AG09309 (cell line): ENCODE measurements at regions not wholly inside any gene's neighbourhood (a gene's known extent, or its start where the extent isn't known, plus 50 kb on each side); places are given as distances from the start of the nearest gene placed in this dataset.

ENCODE experiments used
- DNase-seq: peaks from one replicate; pipeline ENCODE4 v3.0.0-alpha.2; 2010; ENCODE audit warnings: low read depth
- H3K4me3 ChIP-seq: 2 replicates; pipeline ENCODE4 v1.5.1; 2011; ENCODE audit warnings: mild to moderate bottlenecking, low read depth, low read length, moderate library complexity; ENCODE audit not compliant: control insufficient read depth
- TF ChIP-seq, protein P1 (sequence below): IDR thresholded peaks from 2 replicates; pipeline ENCODE4 v1.5.1; 2011; ENCODE audit warnings: mild to moderate bottlenecking, low read depth, low read length, inconsistent platforms; ENCODE audit not compliant: insufficient read depth, control insufficient read depth; ENCODE audit errors: missing control alignments

DNA sequence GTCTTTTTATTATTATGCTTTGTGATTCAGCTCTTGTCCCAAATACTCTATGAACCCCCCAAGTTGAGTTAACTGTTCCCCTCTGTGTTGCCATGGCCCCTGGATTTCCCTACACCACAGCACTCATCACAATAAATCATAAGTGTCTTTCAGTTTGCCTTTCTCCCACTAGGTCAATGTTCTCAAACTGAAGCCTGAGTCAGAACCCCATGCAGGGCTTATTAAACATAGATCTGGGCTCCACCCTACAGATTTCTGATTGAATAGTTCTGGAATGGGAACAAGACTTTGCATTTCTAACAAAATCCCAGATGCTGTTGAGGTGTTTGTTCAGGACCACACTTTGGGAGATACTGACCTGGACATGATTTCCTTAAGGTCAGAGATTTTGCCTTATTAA, 199.4 kb downstream of the TBX5 start:
- no peak for DNase-seq

DNA sequence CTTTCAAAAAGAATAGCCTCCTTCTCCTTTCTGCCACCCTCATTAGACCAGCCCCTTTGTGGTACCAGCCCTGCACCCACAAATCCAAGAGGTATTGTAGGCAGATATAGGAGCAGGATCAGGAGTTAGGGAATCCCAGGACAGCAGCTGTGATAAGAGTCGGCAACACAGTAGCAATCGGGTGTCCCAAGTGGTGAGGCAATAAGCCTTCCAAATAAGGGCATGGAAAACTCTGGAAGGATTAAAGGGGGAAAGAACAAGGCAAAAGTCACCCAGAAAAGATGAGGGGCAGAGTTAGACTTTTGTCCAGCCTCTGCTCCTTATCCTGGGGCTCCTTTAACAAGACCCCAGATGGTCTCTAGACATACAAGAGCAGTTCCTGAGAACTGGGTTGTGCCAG, 204.2 kb downstream of the TBX5 start:
- H3K4me3 ChIP-seq = no peak overlapping the region
- TF ChIP-seq, protein P1, sequence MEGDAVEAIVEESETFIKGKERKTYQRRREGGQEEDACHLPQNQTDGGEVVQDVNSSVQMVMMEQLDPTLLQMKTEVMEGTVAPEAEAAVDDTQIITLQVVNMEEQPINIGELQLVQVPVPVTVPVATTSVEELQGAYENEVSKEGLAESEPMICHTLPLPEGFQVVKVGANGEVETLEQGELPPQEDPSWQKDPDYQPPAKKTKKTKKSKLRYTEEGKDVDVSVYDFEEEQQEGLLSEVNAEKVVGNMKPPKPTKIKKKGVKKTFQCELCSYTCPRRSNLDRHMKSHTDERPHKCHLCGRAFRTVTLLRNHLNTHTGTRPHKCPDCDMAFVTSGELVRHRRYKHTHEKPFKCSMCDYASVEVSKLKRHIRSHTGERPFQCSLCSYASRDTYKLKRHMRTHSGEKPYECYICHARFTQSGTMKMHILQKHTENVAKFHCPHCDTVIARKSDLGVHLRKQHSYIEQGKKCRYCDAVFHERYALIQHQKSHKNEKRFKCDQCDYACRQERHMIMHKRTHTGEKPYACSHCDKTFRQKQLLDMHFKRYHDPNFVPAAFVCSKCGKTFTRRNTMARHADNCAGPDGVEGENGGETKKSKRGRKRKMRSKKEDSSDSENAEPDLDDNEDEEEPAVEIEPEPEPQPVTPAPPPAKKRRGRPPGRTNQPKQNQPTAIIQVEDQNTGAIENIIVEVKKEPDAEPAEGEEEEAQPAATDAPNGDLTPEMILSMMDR = no peak
- no peak for DNase-seq

More for the DNA sequence above, 199.4 kb downstream of the TBX5 start:
- no peak overlapping the region for H3K4me3 ChIP-seq
- TF ChIP-seq, protein P1 = no peak

DNA sequence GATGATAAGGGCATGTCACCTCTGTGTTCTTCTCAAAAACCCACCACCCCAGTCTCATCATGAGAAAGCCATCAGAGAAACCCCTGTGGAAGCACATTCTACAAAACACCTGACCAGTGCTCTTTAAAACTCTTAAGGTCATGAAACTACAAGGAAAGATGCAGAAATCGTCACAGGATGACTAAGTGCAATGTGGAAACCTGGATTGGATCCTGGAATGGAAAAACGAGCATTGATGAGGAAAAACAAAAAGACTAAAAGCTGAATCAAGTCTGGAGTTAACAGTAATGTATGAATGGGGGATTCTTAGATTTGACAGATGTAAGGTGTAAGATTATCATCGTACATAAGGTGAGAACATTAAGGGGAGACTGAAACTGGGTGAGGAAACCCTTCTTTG, 211.0 kb downstream of the TBX5 start:
- TF ChIP-seq, protein P1 = no peak
- DNase-seq = no peak
- H3K4me3 ChIP-seq = no peak overlapping the region

DNA sequence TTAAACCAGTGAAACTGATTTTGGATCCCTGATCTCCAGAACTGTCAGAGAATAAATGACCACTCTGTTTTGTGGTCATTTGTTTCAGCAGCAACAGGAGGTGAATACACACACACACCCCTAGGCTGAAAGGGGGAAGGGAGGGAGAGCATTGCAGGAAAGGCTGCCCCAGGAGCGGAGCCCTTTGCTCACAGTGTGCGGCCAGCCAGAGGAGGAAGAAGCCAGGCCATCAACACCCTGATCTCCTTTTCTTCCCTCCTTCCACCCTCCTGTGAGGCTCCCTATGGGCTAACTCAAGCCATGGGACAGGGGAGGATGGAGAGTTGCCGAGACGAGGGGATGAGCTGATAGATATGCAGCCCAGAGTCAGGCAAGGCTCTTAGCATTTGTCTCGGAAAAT, 211.9 kb downstream of the TBX5 start:
- no peak overlapping the region for H3K4me3 ChIP-seq
- TF ChIP-seq, protein P1 = no peak
- no peak for DNase-seq

DNA sequence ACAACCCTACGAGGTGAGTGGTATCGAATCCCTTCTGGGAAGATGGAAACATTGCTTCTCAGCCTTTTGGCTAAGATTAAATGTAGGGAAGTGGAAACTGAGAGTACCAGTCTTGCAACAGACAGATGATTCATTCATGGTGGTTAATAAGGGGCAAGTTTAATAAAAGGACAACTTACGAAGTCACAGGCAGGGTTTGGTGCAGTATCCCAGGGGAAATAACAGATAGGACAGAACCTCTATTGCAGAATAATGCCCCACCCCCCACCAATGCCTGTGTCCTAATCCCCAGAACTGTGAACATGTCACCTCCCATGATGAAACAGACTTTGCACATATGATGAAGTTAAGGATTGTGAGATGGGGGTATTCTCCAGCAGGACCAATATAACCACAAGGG, 212.5 kb downstream of the TBX5 start:
- H3K4me3 ChIP-seq = no peak overlapping the region
- TF ChIP-seq, protein P1 = no peak
- no peak for DNase-seq

DNA sequence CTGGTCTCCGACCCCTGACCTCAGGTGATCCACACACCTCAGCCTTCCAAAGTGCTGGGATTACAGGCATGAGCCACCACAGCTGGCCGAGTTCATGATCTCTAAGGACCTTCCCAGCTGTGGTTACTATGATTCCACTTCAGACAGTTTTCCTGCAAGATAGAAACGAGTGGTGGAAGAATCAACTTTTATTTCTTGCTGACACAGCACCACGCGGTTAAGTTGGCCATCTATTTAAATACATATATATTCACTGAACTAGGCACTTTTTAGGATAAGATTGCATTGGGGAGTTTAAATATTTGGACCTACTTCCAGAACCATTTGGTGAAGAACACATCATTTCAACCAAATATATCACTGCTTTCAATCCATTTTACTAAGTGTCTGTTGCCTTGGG, 213.4 kb downstream of the TBX5 start:
- TF ChIP-seq, protein P1 = no peak
- no peak for DNase-seq

DNA sequence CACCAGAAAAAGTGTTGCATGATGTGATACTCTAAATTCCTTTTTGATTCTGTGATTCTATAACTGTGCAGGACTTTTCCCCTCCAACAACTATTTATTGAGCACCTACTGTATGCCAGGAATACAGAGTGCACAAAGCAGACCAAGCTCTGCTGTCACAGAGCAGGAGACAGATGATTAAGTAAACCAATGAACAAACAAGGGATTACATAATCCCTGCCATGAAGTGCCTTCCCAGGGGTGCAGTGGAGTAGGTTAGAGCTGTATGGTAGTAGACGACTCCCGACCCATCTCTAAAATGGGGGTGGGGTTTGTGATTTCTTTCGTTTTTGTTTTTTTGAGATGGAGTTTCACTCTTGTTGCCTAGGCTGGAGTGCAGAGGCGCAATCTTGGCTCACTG, 213.9 kb downstream of the TBX5 start:
- TF ChIP-seq, protein P1 = no peak
- no peak for DNase-seq
- no peak overlapping the region for H3K4me3 ChIP-seq

More for the DNA sequence above, 213.4 kb downstream of the TBX5 start:
- no peak overlapping the region for H3K4me3 ChIP-seq
